ENCODE measurements at regions not wholly inside any gene's neighbourhood (a gene's known extent, or its start where the extent isn't known, plus 50 kb on each side); places are given as distances from the start of the nearest gene placed in this dataset.

DNA sequence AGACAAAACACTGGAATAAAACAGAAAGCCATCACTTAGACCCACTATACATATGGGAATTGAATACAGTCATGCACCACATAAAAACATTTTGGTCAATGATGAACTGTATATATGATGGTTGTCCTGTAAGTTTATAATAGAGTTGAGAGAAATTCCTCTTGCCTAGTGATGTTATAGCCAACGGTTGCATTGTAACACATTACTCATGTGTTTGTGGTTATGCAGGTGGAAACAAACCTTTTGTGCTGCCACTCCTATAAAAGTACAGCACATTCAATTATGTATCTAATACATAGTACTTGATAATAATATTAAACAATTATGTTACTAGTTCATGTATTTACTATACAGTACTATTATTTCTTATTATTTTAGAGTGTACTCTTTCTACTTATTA lies 381.2 kb upstream of the MBL2 start:
- H3K4me3 ChIP-seq (ENCODE audit: low read depth, poor library complexity, severe bottlenecking), result no peak overlapping the region
- TF ChIP-seq, protein P1, sequence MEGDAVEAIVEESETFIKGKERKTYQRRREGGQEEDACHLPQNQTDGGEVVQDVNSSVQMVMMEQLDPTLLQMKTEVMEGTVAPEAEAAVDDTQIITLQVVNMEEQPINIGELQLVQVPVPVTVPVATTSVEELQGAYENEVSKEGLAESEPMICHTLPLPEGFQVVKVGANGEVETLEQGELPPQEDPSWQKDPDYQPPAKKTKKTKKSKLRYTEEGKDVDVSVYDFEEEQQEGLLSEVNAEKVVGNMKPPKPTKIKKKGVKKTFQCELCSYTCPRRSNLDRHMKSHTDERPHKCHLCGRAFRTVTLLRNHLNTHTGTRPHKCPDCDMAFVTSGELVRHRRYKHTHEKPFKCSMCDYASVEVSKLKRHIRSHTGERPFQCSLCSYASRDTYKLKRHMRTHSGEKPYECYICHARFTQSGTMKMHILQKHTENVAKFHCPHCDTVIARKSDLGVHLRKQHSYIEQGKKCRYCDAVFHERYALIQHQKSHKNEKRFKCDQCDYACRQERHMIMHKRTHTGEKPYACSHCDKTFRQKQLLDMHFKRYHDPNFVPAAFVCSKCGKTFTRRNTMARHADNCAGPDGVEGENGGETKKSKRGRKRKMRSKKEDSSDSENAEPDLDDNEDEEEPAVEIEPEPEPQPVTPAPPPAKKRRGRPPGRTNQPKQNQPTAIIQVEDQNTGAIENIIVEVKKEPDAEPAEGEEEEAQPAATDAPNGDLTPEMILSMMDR (IDR thresholded peaks at IDR 0.05), result no peak
- no peak for TF ChIP-seq POLR2A (IDR thresholded peaks at IDR 0.05)
- 79 to 87% methylated on average over 1 of the region's 1 CpG for WGBS, 2 donors
- intact Hi-C loops (cut with DNase I; ENCODE audit: low total_unique reads), result no loop called here
- DNase-seq (ENCODE audit: low spot score in 2 of 2), result no peak

DNA sequence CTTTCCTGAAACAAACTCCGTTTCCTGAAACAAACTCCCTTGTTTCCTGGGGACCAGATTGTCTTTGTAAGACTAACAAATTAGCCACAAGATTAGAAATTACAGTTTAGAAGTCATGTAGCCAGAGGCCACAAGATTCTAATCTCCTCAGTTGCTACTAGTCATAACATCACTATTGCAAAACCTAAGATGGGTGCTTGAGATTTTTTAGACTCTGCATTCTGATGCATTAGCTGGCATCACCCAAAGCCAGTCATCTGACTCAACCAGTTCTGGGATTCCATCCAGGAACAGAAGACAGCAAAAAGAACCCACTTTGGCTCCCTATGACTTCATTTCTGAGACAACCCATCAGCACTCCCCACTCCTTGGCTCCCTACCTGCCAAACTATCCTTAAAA lies 367.9 kb upstream of the MBL2 start:
- 20 to 41% methylated on average over 1 of the region's 1 CpG for WGBS, 2 donors
- intact Hi-C loops (cut with DNase I; ENCODE audit: low total_unique reads), result no loop called here
- TF ChIP-seq POLR2A (IDR thresholded peaks at IDR 0.05), result no peak
- TF ChIP-seq, protein P1 (IDR thresholded peaks at IDR 0.05), result no peak
- no peak for DNase-seq (ENCODE audit: low spot score in 2 of 2)
- H3K4me3 ChIP-seq (ENCODE audit: low read depth, poor library complexity, severe bottlenecking), result no peak overlapping the region

DNA sequence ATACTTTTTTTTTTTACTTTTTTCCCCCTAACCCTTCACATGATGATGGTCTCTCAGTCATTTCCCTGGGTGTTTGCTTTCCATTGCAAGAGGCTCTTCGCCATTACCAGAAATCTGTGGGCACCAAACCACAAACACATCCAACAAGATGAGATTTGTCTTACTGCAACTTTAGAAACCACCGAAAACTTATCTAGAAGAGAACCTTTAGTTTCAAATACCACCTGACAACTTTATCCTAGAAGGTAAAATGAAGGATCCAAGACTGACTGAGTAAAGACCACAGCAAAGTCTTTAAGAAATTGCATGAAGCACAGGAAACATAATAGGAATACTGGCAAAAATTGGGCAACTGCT lies 363.3 kb upstream of the MBL2 start:
- no peak for TF ChIP-seq POLR2A (IDR thresholded peaks at IDR 0.05)
- TF ChIP-seq, protein P1 (IDR thresholded peaks at IDR 0.05), result no peak
- no peak overlapping the region for H3K4me3 ChIP-seq (ENCODE audit: low read depth, poor library complexity, severe bottlenecking)
- WGBS, 2 donors, result 81 to 86% methylated on average over 2 of the region's 2 CpGs
- no peak for DNase-seq (ENCODE audit: low spot score in 2 of 2)
- intact Hi-C loops (cut with DNase I; ENCODE audit: low total_unique reads), result no loop called here

DNA sequence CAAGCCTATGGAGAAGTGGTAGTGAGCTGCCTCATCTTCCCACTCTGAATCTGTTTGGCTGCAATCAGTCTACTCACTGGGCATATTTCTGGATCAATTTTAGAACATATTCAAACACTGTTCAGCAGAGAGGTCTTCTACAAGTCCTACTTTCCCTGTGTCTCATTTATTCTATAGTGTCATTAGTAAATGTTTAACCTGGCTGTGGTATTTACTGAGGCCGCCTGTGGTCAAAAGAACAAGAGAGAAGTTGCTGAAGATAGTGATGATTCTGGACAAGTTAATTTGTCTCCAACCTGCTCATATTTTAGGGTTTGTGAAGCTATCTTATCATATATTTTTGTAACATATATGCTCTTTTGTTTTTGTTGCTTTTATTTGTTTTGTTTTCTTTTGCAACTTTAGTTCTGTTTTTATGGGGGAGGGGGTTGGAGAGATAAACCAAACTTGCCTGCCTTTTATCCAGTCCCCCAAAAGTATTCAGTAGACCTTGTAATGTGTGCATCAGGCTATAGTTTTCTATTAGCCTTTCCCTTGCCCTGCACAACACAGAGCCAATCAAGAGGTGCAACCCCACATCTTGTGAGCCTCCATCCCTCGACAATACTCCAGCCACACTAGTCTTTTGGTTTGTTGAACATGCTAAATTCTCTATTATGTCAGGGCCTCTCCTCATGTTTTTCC lies 362.8 kb upstream of the MBL2 start:
- no peak for TF ChIP-seq POLR2A (IDR thresholded peaks at IDR 0.05)
- TF ChIP-seq, protein P1 (IDR thresholded peaks at IDR 0.05), result no peak
- WGBS, 2 donors, result 90 to 94% methylated on average over 2 of the region's 2 CpGs
- no peak overlapping the region for H3K4me3 ChIP-seq (ENCODE audit: low read depth, poor library complexity, severe bottlenecking)
- no peak for DNase-seq (ENCODE audit: low spot score in 2 of 2)
- intact Hi-C loops (cut with DNase I; ENCODE audit: low total_unique reads), result no loop called here

DNA sequence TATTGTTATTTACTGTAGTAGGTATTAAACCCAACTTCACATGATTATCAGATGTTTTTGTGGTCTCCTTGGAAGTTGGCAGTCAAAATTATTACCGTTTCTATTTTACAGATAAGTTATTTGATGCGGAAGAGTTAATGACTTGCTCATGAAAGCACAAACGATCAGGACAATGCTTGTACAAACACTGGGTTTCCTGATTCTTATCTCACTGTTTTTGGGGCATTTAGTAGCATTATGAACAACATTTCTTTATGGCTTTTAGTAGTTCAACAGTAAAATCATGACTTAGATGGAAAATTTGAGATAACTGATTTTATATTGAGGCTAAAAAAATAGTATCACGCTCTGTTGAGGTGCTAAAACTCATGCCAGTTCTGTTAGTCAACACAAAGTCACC lies 361.5 kb upstream of the MBL2 start:
- no peak for TF ChIP-seq POLR2A (IDR thresholded peaks at IDR 0.05)
- TF ChIP-seq, protein P1 (IDR thresholded peaks at IDR 0.05), result no peak
- H3K4me3 ChIP-seq (ENCODE audit: low read depth, poor library complexity, severe bottlenecking), result no peak overlapping the region
- WGBS, 2 donors, result 58 to 60% methylated on average over 4 of the region's 4 CpGs
- intact Hi-C loops (cut with DNase I; ENCODE audit: low total_unique reads), result no loop called here
- DNase-seq (ENCODE audit: low spot score in 2 of 2), result no peak

DNA sequence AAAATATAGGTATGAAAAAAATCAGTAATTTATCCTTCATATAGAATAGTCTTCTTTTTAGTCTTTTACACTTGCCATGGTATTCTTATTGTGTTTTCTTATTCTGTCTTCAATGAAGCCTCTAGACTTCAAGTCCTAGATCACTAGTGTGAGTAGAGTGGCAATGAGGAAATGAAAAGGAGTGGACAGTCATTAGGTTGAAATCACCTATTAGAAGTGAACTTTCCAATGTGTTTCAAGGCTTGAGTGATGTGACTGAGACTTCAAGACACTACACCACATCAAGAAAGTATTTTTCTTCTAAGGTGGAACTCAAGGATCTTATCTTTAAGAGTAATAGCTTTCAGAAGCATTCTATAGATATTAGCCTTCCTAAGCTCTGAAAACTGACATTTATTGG lies 357.8 kb upstream of the MBL2 start:
- TF ChIP-seq, protein P1 (IDR thresholded peaks at IDR 0.05), result no peak
- TF ChIP-seq POLR2A (IDR thresholded peaks at IDR 0.05), result no peak
- no peak for DNase-seq (ENCODE audit: low spot score in 2 of 2)
- H3K4me3 ChIP-seq (ENCODE audit: low read depth, poor library complexity, severe bottlenecking), result no peak overlapping the region
- intact Hi-C loops (cut with DNase I; ENCODE audit: low total_unique reads), result no loop called here
